Stimulated activated CD4-positive, alpha-beta T cell treated with anti-CD3 and anti-CD28 coated beads, Interleukin-2, amount 100 ng/mL, for 48 hours (primary cell): ENCODE measurements at regions not wholly inside any gene's neighbourhood (a gene's known extent, or its start where the extent isn't known, plus 50 kb on each side); places are given as distances from the start of the nearest gene placed in this dataset.

ENCODE experiments used
- DNase-seq, 2 donors: peaks; one replicate each; pipeline ENCODE4 v3.0.0-alpha.2; 2020

GRCh38 chr18:5632041-5632440 is 88.2 kb upstream of the EPB41L3 start:
- DNase-seq, result no peak

- no peak for DNase-seq
These were observed 87.2 kb upstream of the EPB41L3 start for GRCh38 chr18:5630900-5631413.

- DNase-seq, result peak; percentile 9 to 57
These were observed 86.5 kb upstream of the EPB41L3 start for GRCh38 chr18:5630057-5630899.

GRCh38 chr18:5628512-5629255 is 84.9 kb upstream of the EPB41L3 start:
- DNase-seq, result peak in 1 of 2 donors; percentile 5

- DNase-seq, result no peak
These were observed 84.1 kb upstream of the EPB41L3 start for GRCh38 chr18:5627776-5628511.

- no peak for DNase-seq
These were observed 82.5 kb upstream of the EPB41L3 start for GRCh38 chr18:5626130-5626880.

GRCh38 chr18:5625076-5625475 is 81.3 kb upstream of the EPB41L3 start:
- no peak for DNase-seq

- no peak for DNase-seq
These were observed 79.1 kb upstream of the EPB41L3 start for GRCh38 chr18:5622905-5623304.

GRCh38 chr18:5620289-5620688 is 76.5 kb upstream of the EPB41L3 start:
- no peak for DNase-seq

- DNase-seq, result no peak
These were observed 75.6 kb upstream of the EPB41L3 start for GRCh38 chr18:5619376-5619775.

GRCh38 chr18:5618047-5618688 is 74.4 kb upstream of the EPB41L3 start:
- no peak for DNase-seq

GRCh38 chr18:5611221-5611620 is 67.4 kb upstream of the EPB41L3 start:
- DNase-seq, result no peak

- DNase-seq, result no peak
These were observed 65.0 kb upstream of the EPB41L3 start for GRCh38 chr18:5608846-5609245.

GRCh38 chr18:5606951-5607350 is 63.2 kb upstream of the EPB41L3 start:
- no peak for DNase-seq

GRCh38 chr18:5604778-5605177 is 61.0 kb upstream of the EPB41L3 start:
- DNase-seq, result no peak

- DNase-seq, result no peak
These were observed 59.4 kb upstream of the EPB41L3 start for GRCh38 chr18:5603153-5603552.

GRCh38 chr18:5601188-5601624 is 57.4 kb upstream of the EPB41L3 start:
- no peak for DNase-seq

GRCh38 chr18:5600378-5601071 is 56.7 kb upstream of the EPB41L3 start:
- no peak for DNase-seq

- DNase-seq, result no peak
These were observed 52.8 kb upstream of the EPB41L3 start for GRCh38 chr18:5596585-5596984.
